Transverse colon (tissue), 4 donors: ENCODE measurements at regions not wholly inside any gene's neighbourhood (a gene's known extent, or its start where the extent isn't known, plus 50 kb on each side); places are given as distances from the start of the nearest gene placed in this dataset.

Source experiments
- DNase-seq: peaks from one replicate; pipeline ENCODE4 v3.0.0-alpha.2; 2019
- H3K27ac ChIP-seq, 4 donors: fragments of 200-600 bp; sonication (generic); 2 replicates each; pipeline ENCODE4 v1.5.1; 2016 to 2018; ENCODE audit warnings: inconsistent platforms in 4 of 4
- H3K27me3 ChIP-seq: fragments of 200-600 bp; sonication (generic); 2 replicates; pipeline ENCODE4 v1.5.1; 2017; ENCODE audit warnings: inconsistent platforms
- H3K36me3 ChIP-seq, 4 donors: fragments of 200-600 bp; sonication (generic); 2 replicates each; pipeline ENCODE4 v1.5.1; 2017 to 2019; ENCODE audit warnings: inconsistent platforms in 4 of 4
- H3K4me1 ChIP-seq, 4 donors: fragments of 200-600 bp; sonication (generic); 2 replicates each; pipeline ENCODE4 v1.5.1; 2017 to 2020; ENCODE audit warnings: inconsistent platforms in 4 of 4
- H3K4me3 ChIP-seq, 4 donors: fragments of 200-600 bp; sonication (generic); 1 replicate in 1 of 4; 2 replicates in 3 of 4; pipeline versions ENCODE4 v1.5.1 to v1.6.1; 2017 to 2019; ENCODE audit warnings: inconsistent platforms in 4 of 4
- H3K9me3 ChIP-seq, 2 donors: fragments of 200-600 bp; sonication (generic); 2 replicates each; pipeline ENCODE4 v1.5.1; 2017 to 2019; ENCODE audit warnings: inconsistent platforms in 2 of 2
- EP300 ChIP-seq: sonication (generic); formaldehyde crosslinking; IDR thresholded peaks from one replicate; pipeline ENCODE4 v1.6.1; 2017; ENCODE audit warnings: antibody characterized with exemption, low read depth
- POLR2A ChIP-seq: fragments of 450-650 bp; IDR thresholded peaks from one replicate; pipeline ENCODE4 v1.6.1; 2016; ENCODE audit warnings: antibody characterized with exemption, mild to moderate bottlenecking, moderate library complexity
- POLR2AphosphoS5 ChIP-seq, 3 donors: sonication (generic); formaldehyde crosslinking; IDR thresholded peaks; one replicate each; pipeline ENCODE4 v1.6.1; 2016; ENCODE audit warnings: antibody characterized with exemption in 3 of 3
- WGBS, 2 donors: methylation state at CpG; one replicate each; pipeline ENCODE4 v1.1.5; 2018; ENCODE audit warnings: low coverage in 1 of 2; 5-methylcytosine and 5-hydroxymethylcytosine counted together
- in situ Hi-C, 4 donors: fragments of 200-750 bp; cut with MboI; loops; one replicate each; pipeline versions ENCODE4 v1.15.0 to v1.15.1; 2017; ENCODE audit warnings: low sequenced_read_pairs in 3 of 4, low pct_ligation_motif_present in 1 of 4, low pct_unique_long_range_greater_than_20kb in 1 of 4
- intact Hi-C: fragments of 100-400 bp; cut with DNase I; formaldehyde crosslinking; loops from one replicate; pipeline ENCODE4 v1.15.1; 2023; ENCODE audit warnings: low total_unique reads
- TF ChIP-seq, protein P1 (sequence below), 5 experiments: fragments of 200-600 bp in 3 of 5; fragments of 450-650 bp in 2 of 5; sonication (generic) in 3 of 5; IDR thresholded peaks; 1 replicate in 2 of 5; 2 replicates in 3 of 5; pipeline ENCODE4 v1.5.1; 2016 to 2017; ENCODE audit warnings: antibody characterized with exemption in 5 of 5, inconsistent platforms in 3 of 5, mild to moderate bottlenecking in 2 of 5, moderate library complexity in 1 of 5

DNA sequence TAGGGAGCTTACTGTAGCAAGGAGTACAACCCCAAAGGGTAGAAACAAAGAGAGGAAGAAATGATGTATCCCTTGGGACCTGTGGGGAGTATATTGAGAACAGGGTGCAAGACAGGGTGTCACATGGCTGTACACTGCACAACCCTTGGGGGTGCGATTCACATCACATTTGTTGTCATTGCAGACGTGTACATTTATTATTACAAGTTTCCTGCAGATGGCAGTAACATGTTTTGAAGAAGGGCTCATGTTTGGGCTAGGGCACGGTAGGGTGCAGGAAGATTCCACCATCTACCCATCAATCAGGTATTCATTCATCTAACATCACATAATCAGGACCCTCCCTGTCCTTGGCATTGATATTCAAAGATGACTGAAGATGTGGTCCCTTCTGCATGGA, 62.5 kb downstream of the NDUFS5 start:
- no peak overlapping the region for H3K27ac ChIP-seq
- TF ChIP-seq EP300 (no peak), POLR2A (no peak)
- TF ChIP-seq, protein P1, sequence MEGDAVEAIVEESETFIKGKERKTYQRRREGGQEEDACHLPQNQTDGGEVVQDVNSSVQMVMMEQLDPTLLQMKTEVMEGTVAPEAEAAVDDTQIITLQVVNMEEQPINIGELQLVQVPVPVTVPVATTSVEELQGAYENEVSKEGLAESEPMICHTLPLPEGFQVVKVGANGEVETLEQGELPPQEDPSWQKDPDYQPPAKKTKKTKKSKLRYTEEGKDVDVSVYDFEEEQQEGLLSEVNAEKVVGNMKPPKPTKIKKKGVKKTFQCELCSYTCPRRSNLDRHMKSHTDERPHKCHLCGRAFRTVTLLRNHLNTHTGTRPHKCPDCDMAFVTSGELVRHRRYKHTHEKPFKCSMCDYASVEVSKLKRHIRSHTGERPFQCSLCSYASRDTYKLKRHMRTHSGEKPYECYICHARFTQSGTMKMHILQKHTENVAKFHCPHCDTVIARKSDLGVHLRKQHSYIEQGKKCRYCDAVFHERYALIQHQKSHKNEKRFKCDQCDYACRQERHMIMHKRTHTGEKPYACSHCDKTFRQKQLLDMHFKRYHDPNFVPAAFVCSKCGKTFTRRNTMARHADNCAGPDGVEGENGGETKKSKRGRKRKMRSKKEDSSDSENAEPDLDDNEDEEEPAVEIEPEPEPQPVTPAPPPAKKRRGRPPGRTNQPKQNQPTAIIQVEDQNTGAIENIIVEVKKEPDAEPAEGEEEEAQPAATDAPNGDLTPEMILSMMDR (IDR thresholded peaks at IDR 0.05) = no peak
- in situ Hi-C loops = loop anchor here in 3 of 4 donors (10.0 to 25.0 kb wide), 2 partner anchors 214 to 449 kb away; partner anchors contain the start of gene MYCBP (in 1 of the 3)
- no peak overlapping the region for H3K4me3 ChIP-seq
- DNase-seq = no peak
- no peaks in the 10 kb centered on the region for H3K9me3 ChIP-seq
- H3K36me3 ChIP-seq = no peaks in the 10 kb centered on the region
- 71% methylated on average over 3 of the region's 3 CpGs; no CpG with 5 or more reads in 1 of the 2 donors for WGBS, 2 donors
- peaks cover 0 to 28% (median 8%) of the 10 kb centered on the region in 4 donors for H3K4me1 ChIP-seq
- intact Hi-C loops = no loop called here
- peaks cover 8% of the 10 kb centered on the region for H3K27me3 ChIP-seq

DNA sequence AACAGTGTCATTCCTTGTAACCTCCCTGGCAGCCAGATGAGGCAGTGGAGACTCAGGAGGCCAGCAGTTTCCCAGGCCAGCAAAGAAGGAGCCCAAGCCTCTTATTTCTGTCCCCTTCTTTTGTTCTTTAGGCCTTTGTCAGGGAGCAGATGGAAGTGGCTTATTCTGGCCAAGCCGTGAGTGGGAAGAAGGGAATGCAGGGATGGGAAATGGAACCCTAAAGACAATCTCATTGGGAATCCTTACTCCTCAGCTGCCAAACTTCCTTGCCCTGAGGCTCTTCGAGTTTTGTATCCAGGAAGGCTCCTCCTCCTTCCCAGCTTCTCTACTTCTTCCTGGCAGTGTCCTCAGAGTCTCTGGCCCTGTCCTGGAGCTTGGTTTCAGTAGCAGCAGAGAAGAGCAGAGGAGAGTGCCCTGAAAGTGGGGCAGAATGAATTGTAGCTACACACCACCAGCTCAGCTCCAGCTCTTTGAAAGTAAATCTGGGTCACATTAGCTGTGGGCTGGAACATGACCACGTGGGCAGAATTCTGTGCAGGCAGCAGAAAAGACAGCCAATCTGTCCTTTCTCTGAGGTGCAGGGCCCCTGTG, 63.9 kb downstream of the NDUFS5 start:
- H3K36me3 ChIP-seq = no peaks in the 10 kb centered on the region
- H3K4me1 ChIP-seq = peaks cover 0 to 28% (median 8%) of the 10 kb centered on the region in 4 donors
- no peak for DNase-seq
- 54 to 67% methylated on average over 1 to 3 of the region's 3 CpGs for WGBS, 2 donors
- in situ Hi-C loops = loop anchor here in 3 of 4 donors (10.0 to 25.0 kb wide), 2 partner anchors 215 to 447 kb away; partner anchors contain the start of gene MYCBP (in 1 of the 3)
- H3K9me3 ChIP-seq = no peaks in the 10 kb centered on the region
- no peaks in the 10 kb centered on the region for H3K27me3 ChIP-seq
- TF ChIP-seq EP300 (no peak), POLR2A (no peak), POLR2AphosphoS5 (IDR thresholded peaks at IDR 0.05) (no peak)
- TF ChIP-seq, protein P1 (IDR thresholded peaks at IDR 0.05) = no peak
- H3K4me3 ChIP-seq = no peak overlapping the region
- intact Hi-C loops = no loop called here
- H3K27ac ChIP-seq = peak overlapping the region in 2 of 4 donors; percentile 16 to 22

DNA sequence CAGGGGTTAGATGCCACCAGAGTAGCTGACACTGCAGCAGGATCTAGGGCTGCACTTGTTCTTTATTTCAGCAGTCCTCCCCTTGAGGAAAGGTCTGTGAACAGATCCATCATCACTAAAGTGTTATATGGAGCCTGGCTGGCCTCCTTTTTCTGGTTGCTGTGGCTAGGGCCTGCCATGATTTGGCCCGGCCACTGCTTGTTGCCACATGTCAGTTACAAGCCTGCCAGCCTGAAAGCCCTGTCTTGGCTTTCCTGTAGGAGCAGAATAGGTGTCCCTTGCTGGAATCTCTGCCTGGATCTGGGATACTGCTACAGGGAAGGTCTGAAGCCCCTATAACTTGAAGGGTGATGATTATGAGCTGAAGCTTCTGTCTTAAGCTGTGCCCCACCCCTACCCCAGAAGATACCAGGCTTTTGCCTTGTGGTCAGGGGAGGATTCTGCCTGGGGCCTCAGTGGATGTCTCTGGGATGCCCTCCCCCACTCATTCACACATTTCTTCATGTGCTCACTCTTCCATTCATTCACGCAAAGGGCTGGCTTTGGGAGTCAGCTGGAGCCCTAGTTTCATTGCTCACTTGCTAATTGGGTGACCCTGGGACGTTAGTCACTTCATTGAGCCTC, 64.7 kb downstream of the NDUFS5 start:
- Histone ChIP-seq H3K27ac (peak overlapping the region in 1 of 4 donors; percentile 16), H3K36me3 (no peaks in the 10 kb centered on the region), H3K9me3 (no peaks in the 10 kb centered on the region), H3K4me3 (no peak overlapping the region), H3K4me1 (peaks cover 0 to 28% (median 8%) of the 10 kb centered on the region in 4 donors), H3K27me3 (no peaks in the 10 kb centered on the region)
- DNase-seq = no peak
- no peak for TF ChIP-seq POLR2AphosphoS5 (IDR thresholded peaks at IDR 0.05)
- intact Hi-C loops (no loop called here), in situ Hi-C loops (loop anchor here in 2 of 4 donors (25.0 kb wide), 1 partner anchor 446 kb away; no protein-coding TSS in a partner anchor)
- WGBS, 2 donors = 94 to 100% methylated on average over 1 to 3 of the region's 3 CpGs

DNA sequence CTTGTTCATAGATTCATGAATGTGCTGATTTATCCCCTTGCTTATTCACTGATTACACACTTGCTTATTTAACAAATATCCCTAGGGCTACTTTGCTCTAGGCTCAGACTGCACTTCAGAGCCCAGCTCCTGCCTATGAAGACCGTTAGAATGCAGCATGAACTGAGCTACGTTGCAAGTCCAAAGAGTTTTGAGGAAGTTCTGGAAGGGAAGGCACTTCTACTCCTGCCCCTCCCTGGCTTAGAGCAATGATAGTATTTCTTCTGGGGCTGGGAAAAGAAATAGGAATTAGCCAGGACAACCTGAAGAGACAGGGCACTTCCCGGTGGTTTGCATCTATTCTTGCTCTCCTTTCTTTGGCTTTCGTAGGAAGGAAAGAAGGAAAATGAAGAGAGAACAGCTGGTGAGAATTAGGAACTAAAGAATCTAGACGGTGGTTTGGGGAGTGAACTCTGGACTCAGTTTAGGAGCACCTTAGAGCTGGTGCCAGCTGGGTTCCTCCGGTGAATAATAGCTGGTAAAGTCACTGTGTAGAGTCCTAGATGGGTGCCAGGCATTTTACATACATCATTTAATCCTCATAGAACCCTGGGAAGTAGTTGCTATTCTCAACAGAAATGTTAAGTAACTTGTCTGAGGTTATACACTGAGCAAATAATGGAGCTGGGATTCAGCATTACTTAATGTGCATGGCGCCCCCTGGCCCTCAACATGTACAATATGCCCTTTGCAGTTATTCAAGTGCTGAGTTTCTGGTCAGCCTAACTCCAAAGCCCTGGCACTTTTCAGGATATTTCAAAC, 65.9 kb downstream of the NDUFS5 start:
- in situ Hi-C loops = loop anchor here in 2 of 4 donors (25.0 kb wide), 1 partner anchor 445 kb away; no protein-coding TSS in a partner anchor

More for the DNA sequence above, 65.9 kb downstream of the NDUFS5 start:
- Histone ChIP-seq H3K27me3 (no peaks in the 10 kb centered on the region), H3K27ac (no peak overlapping the region), H3K9me3 (no peaks in the 10 kb centered on the region), H3K4me1 (peaks cover 0 to 18% (median 3%) of the 10 kb centered on the region in 4 donors), H3K4me3 (no peak overlapping the region), H3K36me3 (no peaks in the 10 kb centered on the region)
- 26 to 38% methylated on average over 5 to 7 of the region's 7 CpGs for WGBS, 2 donors
- intact Hi-C loops = no loop called here
- peak; percentile 61 for DNase-seq
- TF ChIP-seq EP300 = no peak
- TF ChIP-seq, protein P1 (IDR thresholded peaks at IDR 0.05) = peak; percentile 28 to 64 (median 62)
